HG03520 (cell line): ENCODE measurements at regions not wholly inside any gene's neighbourhood (a gene's known extent, or its start where the extent isn't known, plus 50 kb on each side); places are given as distances from the start of the nearest gene placed in this dataset.

ENCODE experiments used
- ATAC-seq: cut with Tn5 transposase; IDR thresholded peaks from one replicate; pipeline ENCODE4 v1.9.1; 2021; ENCODE audit warnings: mild to moderate bottlenecking, moderate library complexity; ENCODE audit not compliant: unreplicated experiment

DNA sequence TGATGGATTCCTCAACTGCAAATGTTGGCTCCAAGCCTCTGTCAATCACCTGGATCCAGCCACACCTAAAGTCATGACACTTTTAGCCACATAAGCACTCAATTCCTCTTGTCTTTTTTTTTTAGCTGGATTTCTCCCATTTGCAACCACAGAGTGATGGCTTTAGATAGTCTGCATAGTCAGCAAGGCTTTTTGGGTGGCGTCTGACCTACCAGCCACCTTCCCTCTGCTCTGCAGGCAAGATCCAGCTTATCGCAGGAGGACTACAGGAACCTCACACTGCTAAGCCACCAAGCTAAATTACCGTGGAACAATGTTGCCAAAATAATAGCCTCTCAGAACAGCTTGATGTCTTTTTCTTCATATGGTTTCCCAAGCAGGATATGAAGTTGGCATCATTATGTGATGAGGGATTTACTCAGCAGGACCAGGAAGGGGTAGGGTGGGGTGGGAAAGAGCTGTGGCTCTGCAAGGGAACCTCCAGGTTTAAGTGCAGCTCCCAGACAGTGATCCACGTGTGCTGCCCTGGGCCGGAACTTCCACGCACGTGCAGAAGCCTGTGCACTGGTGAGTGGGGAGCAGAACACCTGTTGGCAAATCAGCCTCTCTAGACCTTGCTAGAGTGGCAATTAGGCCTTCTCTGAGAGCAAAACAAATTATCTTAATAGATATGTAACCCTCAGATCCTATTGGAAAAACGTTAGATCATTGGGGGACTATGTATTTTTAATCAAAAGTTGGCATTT is 170.6 kb upstream of the NCK2 start:
- ATAC-seq = no peak

GRCh38 chr2:105573490-105573889 is 171.2 kb upstream of the NCK2 start:
- ATAC-seq = no peak

- ATAC-seq = no peak
Measured at GRCh38 chr2:105571445-105571987, 172.7 kb upstream of the FHL2 start.

DNA sequence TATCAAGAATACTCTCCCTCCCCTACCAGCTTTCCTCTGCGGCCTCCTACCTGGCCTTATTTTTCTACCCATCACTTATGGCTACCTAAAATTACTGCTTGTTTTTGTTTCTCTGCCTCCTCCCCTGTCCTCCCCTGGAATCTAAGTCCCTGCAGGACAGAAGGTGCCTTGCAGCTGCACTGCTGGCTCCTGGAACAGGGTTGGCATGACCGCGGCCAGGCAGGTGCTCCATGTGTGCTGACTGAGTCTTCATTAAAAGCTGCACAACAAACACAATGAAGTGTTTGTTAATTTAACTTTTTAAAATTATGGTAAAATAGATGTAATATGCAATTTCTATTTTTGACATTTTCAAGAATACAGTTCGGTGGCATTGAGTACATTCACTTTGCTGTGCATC is 171.9 kb upstream of the FHL2 start:
- no peak for ATAC-seq

- no peak for ATAC-seq
Measured at GRCh38 chr2:105570326-105570725, 171.5 kb upstream of the FHL2 start.

GRCh38 chr2:105569606-105570005 is 170.8 kb upstream of the FHL2 start:
- no peak for ATAC-seq

DNA sequence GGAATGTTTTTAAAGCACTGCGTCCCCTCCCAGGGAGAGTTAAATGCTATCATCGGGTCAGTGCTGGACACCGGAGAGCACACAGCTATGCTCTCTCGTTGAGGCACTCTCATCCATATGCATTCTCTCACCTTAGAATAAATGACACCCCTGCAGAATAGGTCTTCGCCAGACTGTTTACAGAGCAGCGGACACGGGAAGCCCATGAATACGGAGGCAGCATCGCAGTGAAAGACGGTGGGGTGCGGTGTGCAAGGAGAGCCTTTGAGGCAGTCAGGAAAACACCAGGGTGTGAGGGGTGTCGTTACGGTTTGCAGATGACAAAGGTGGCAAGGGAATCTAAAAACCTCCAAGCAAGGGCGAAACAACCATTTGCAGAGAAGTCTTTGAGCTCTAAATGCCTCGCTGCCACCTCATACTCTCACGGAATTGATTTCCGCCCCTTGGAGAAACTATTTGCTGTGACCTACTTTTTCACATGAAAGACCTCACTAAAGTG is 169.2 kb upstream of the FHL2 start:
- no peak for ATAC-seq

- no peak for ATAC-seq
Measured at GRCh38 chr2:105563000-105563719, 164.3 kb upstream of the FHL2 start.

DNA sequence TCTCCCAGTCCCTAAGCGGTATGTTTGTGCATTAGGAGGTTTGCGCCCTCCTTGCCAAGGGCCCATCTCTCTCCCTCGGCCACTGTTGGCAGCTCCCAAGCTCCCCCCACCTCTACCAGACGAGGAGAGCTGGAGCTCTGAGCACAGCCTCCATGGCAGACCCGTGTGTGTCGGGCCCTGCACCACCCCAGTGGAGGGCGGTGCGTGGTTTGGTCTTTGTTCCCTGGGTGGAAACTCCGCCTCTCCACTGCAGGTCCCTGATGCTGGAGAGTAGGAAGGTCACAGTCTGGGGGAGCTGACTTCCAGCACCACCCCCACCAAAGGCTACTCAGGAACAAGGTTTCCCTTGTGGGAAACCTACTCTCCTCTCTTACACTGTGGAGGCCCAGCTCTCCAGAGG is 162.6 kb upstream of the FHL2 start:
- no peak for ATAC-seq

GRCh38 chr2:105560157-105560556 is 161.3 kb upstream of the FHL2 start:
- no peak for ATAC-seq

- no peak for ATAC-seq
Measured at GRCh38 chr2:105557021-105557920, 158.4 kb upstream of the FHL2 start.

GRCh38 chr2:105556366-105556765 is 157.5 kb upstream of the FHL2 start:
- no peak for ATAC-seq

- no peak for ATAC-seq
Measured at GRCh38 chr2:105554235-105554634, 155.4 kb upstream of the FHL2 start.

GRCh38 chr2:105553538-105554196 is 154.8 kb upstream of the FHL2 start:
- ATAC-seq = no peak

DNA sequence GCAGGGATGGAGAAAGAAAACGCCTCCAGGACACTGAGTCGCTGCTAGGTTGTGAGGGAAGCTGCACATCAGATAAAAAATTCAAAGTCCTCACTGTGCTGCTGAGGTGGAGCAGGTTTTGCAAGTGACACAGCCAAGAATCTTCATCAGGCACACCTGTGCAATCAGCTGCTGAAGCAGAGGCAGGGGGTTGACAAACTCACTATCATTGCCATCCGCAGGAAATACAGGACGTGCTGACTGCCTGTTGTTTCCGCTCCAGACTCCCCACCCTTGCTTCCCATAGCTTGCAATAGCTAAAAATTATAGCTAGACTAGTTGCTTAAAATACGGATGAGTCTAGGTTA is 147.8 kb upstream of the FHL2 start:
- ATAC-seq = no peak

DNA sequence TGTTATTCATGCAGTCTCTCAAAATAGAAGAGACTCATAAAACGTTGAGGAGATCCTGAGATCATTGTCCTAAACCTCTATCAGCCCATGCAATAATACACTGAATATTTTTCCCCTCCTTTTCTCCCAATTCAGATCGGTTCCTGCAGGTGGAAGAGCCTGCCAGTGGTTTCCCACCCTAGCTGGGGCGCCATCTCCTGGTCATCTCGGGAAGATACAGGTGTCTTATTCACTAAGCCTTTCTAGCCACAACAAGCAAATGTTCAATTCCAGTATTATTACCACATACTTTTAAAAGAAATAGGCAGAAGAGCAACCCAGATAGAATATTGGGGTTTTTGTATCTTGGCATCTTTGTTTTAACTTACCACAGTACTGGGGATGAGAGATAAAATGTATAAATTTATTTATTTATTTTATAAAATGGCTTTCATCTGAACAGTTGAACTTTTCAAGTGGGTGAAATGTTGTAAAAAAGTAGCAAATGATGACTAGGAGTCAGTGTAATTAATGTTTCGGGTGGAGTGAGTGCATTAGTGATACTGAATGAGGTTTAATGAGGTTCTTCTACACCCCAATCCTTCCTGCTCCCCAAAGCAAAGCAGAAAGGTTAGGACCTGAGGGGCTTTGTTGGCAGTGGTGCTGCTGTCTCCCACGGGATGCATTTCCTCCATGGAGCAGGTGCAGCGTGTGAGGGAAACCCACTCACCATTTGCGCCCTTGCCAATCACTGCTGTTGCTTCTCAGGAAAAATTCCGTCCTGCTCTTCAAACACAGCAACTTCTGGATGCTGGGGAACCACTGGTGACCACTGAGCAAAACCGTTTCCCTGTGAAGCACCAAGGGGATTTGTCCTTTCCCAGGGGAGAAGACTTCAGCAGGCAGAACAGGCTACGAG is 147.1 kb upstream of the FHL2 start:
- ATAC-seq = no peak

DNA sequence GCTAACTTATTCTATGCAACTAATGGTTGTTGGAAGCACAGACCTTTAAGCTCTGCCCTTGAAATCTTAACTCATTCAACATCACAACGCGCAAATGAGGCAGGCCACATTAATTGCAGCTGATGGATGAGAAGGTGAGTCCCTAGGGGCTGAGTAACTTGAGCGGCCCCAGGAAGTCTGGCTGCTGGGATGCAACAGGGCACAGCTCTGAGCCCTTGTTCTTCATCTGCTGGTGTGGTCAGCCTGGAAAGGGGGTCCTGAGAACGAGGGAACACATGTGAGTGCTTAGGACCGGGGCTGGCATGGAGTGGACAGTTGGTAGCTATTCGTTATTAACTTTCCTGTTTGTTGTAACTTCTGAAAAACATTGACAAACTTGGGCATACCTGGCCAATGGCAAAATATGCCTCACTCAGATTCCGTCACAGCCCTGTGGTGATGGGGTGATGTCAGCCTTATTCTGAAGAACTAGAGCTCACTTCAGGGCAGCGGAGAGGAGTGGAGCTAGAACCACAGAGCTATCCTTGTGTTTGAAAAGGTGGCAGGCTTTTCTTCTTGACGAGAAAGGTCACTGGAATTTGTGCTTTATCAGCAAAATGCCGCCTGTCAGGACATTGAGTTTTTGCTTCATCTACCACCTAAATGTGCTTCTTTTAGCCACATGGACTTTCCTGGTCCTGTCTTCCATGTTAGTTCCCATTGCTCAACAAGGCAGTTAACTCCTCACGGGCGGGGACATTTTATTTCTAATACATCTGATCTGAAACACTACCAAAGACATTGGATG is 145.9 kb upstream of the FHL2 start:
- no peak for ATAC-seq

- no peak for ATAC-seq
Measured at GRCh38 chr2:105541189-105542050, 142.6 kb upstream of the FHL2 start.
